ENCODE measurements at regions not wholly inside any gene's neighbourhood (a gene's known extent, or its start where the extent isn't known, plus 50 kb on each side); places are given as distances from the start of the nearest gene placed in this dataset.

DNA sequence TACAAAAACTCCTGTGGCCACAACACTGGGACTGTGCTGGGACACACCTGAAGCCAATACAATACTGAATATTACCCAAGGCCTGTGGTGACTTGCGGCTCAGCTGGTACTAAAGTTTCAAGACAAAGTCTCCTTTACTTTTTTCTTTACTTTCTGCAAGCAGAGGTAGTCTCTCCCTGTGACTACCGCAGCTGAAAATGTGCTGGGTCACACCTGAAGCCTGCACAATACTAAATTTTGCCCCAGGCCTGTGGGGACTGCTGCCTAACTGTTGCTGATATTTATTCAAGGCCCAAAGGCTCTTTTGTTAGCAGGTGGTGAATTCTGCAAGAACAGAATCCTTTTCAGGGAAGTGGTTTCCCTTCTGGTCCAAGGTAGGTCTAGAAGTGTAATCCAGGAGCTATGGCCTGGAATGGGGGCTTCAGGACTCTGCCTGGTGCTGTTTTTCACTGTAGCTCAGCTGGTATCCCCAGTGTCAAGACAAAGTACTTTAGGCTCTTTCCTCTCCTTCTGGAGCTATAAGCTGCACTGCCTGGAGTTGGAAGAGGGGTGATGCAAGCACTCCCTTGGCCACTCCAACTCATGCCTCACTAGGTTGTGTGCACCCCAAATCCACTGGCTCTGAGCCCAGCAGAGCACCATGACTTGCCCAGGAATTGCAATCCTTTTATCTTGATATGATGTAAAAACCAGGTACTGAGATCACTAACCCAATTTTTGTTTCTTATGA is 489.4 kb downstream of the TECRL start:
- Histone ChIP-seq H3K4me1 (ENCODE audit: control insufficient read depth, insufficient read depth, low read length, unreplicated experiment) (no peaks in the 10 kb centered on the region), H3K27ac (ENCODE audit: low read depth, low read length) (no peak overlapping the region), H3K27me3 (ENCODE audit: insufficient read depth, low read length) (no peaks in the 10 kb centered on the region), H2AFZ (ENCODE audit: low read length, unreplicated experiment) (no peak overlapping the region), H3K4me3 (ENCODE audit: low read depth, low read length) (no peak overlapping the region), H3K36me3 (ENCODE audit: insufficient read depth, low read length) (no peaks in the 10 kb centered on the region), H3K79me2 (ENCODE audit: control insufficient read depth, insufficient read depth, low read length, unreplicated experiment) (no peaks in the 10 kb centered on the region)

DNA sequence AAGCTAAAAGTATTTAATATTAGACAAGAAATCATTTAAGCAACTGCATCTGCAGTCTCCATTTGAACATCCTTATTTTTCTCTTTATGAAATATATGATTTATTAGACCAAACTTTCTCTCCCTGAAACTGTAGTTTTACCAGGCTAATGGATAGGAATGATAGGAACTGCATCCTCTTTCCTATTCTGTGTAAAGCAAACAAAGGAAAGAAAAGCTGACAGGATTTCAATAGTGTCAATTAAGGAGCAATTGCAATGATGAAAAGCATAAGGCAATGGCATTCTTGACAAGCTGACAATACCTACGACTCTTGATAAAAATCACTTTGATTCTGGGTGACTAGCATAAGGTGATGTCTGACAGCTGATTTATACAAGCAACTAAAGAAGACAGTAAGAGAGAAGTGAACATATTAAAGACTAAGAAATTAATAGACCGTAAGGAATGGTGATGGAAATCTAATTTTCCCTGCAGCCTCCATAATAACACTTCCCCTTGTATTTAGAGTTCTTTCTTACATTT is 502.5 kb downstream of the TECRL start:
- Histone ChIP-seq H3K27ac (ENCODE audit: low read depth, low read length) (no peak overlapping the region), H2AFZ (ENCODE audit: low read length, unreplicated experiment) (no peak overlapping the region), H3K4me1 (ENCODE audit: control insufficient read depth, insufficient read depth, low read length, unreplicated experiment) (no peaks in the 10 kb centered on the region), H3K79me2 (ENCODE audit: control insufficient read depth, insufficient read depth, low read length, unreplicated experiment) (no peaks in the 10 kb centered on the region), H3K27me3 (ENCODE audit: insufficient read depth, low read length) (no peaks in the 10 kb centered on the region), H3K36me3 (ENCODE audit: insufficient read depth, low read length) (no peaks in the 10 kb centered on the region), H3K4me3 (ENCODE audit: low read depth, low read length) (no peak overlapping the region)

DNA sequence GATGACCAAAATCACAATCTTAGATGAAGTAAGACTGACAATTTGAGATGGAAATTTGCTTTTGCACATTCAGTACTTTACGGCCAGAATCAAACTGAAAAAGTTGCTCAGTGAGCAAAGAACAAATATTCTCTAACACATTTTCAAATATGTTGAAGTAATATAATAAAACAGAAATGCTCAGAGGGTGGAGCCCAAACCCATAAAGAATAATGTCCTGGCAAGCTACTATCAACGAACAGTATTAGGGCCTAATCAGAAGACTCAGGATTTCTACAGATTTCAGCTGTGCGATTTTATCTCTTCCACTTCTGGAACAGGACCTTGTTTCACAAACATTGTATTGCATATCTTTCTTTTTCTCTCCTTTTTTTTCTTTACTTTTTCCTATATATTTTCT is 505.0 kb downstream of the TECRL start:
- no peaks in the 10 kb centered on the region for H3K36me3 ChIP-seq (ENCODE audit: insufficient read depth, low read length)
- no peak overlapping the region for H3K4me3 ChIP-seq (ENCODE audit: low read depth, low read length)
- H3K27me3 ChIP-seq (ENCODE audit: insufficient read depth, low read length): no peaks in the 10 kb centered on the region
- H2AFZ ChIP-seq (ENCODE audit: low read length, unreplicated experiment): no peak overlapping the region
- no peaks in the 10 kb centered on the region for H3K79me2 ChIP-seq (ENCODE audit: control insufficient read depth, insufficient read depth, low read length, unreplicated experiment)
- no peak overlapping the region for H3K27ac ChIP-seq (ENCODE audit: low read depth, low read length)
- H3K4me1 ChIP-seq (ENCODE audit: control insufficient read depth, insufficient read depth, low read length, unreplicated experiment): no peaks in the 10 kb centered on the region

DNA sequence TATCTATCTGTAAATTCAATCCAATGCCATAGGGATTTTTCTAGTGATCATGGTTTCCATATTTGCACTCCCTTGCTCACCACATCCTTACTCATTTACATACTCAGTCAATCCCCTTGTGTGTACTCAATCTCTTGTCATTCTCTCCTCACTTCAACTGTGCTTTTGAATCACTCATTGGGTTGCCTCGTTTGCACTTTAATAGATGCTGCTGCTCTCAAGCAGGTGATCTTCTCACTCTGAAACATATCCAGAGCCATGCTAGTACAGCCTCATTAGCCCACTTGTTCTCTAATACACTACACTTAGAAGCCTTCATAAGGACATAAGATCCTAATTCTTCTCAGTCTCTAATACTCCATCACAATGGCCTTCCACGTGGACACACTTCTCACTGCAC is 507.9 kb downstream of the TECRL start:
- Histone ChIP-seq H3K27me3 (ENCODE audit: insufficient read depth, low read length) (no peaks in the 10 kb centered on the region), H3K27ac (ENCODE audit: low read depth, low read length) (no peak overlapping the region), H3K79me2 (ENCODE audit: control insufficient read depth, insufficient read depth, low read length, unreplicated experiment) (no peaks in the 10 kb centered on the region), H3K4me1 (ENCODE audit: control insufficient read depth, insufficient read depth, low read length, unreplicated experiment) (no peaks in the 10 kb centered on the region), H3K36me3 (ENCODE audit: insufficient read depth, low read length) (no peaks in the 10 kb centered on the region), H3K4me3 (ENCODE audit: low read depth, low read length) (no peak overlapping the region), H2AFZ (ENCODE audit: low read length, unreplicated experiment) (no peak overlapping the region)

DNA sequence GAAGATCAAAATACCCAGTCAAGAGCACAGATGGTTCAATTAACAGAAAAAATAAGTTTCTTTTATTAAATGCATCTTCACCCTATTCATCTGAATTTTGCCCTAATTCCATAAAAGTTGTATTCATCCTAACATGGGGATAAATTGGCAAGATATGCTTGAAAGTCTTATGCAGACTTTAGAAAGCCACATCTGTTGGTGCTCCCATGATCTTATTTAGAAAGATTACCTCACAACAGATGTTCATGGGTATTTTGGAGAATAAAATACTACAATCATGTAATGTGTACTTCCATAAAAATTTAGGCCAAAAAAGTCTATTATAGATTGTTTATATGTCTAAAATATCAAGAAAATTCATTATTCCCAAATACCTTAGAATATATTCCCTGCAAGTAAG is 510.3 kb downstream of the TECRL start:
- H3K79me2 ChIP-seq (ENCODE audit: control insufficient read depth, insufficient read depth, low read length, unreplicated experiment): no peaks in the 10 kb centered on the region

DNA sequence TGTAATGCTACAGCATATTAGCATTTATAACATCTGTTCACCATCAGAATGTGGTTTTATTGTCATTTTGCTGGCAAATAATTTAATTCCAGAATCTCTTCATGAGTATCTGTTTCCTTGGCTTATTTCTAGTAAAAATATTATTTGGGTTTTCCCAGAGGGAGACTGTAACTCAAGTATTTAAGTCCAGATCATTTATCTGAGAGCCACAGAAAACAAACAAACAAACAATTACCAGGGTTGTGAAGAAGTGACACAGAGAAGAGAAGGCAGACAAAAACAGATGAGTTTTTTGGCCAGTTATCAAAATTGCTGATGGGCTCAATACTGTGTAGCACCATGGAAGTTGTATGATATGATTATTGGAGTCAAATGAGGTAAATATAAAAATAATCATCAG is 515.1 kb downstream of the TECRL start:
- Histone ChIP-seq H3K4me3 (ENCODE audit: low read depth, low read length) (no peak overlapping the region), H3K79me2 (ENCODE audit: control insufficient read depth, insufficient read depth, low read length, unreplicated experiment) (no peaks in the 10 kb centered on the region), H3K36me3 (ENCODE audit: insufficient read depth, low read length) (no peaks in the 10 kb centered on the region), H2AFZ (ENCODE audit: low read length, unreplicated experiment) (no peak overlapping the region), H3K27ac (ENCODE audit: low read depth, low read length) (no peak overlapping the region), H3K4me1 (ENCODE audit: control insufficient read depth, insufficient read depth, low read length, unreplicated experiment) (no peaks in the 10 kb centered on the region), H3K27me3 (ENCODE audit: insufficient read depth, low read length) (no peaks in the 10 kb centered on the region)

More for the DNA sequence above, 510.3 kb downstream of the TECRL start:
- no peaks in the 10 kb centered on the region for H3K4me1 ChIP-seq (ENCODE audit: control insufficient read depth, insufficient read depth, low read length, unreplicated experiment)
- no peak overlapping the region for H3K4me3 ChIP-seq (ENCODE audit: low read depth, low read length)
- no peaks in the 10 kb centered on the region for H3K36me3 ChIP-seq (ENCODE audit: insufficient read depth, low read length)
- H3K27ac ChIP-seq (ENCODE audit: low read depth, low read length): no peak overlapping the region
- H2AFZ ChIP-seq (ENCODE audit: low read length, unreplicated experiment): no peak overlapping the region
- H3K27me3 ChIP-seq (ENCODE audit: insufficient read depth, low read length): no peaks in the 10 kb centered on the region

DNA sequence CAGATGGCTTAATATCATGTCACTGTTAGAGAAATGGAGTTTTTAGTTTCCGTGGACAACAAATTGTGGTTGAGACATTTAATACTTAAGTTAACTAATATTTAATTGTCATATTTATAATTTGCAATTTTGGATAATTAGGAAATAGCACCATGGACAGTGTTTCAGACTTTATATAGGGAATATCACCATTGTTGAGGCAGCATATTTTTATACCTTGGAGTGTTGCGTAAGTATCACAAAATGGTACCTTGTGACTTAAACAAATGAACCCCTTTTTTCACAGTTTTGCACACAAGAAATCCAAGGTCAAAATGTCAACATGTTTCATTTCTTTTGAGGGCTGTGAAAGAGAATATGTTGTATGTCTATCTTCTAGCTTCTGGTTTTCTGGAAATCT is 539.9 kb downstream of the TECRL start:
- Histone ChIP-seq H3K79me2 (ENCODE audit: control insufficient read depth, insufficient read depth, low read length, unreplicated experiment) (no peaks in the 10 kb centered on the region), H3K36me3 (ENCODE audit: insufficient read depth, low read length) (no peaks in the 10 kb centered on the region), H3K27ac (ENCODE audit: low read depth, low read length) (no peak overlapping the region), H3K27me3 (ENCODE audit: insufficient read depth, low read length) (no peaks in the 10 kb centered on the region), H3K4me3 (ENCODE audit: low read depth, low read length) (no peak overlapping the region), H2AFZ (ENCODE audit: low read length, unreplicated experiment) (no peak overlapping the region), H3K4me1 (ENCODE audit: control insufficient read depth, insufficient read depth, low read length, unreplicated experiment) (no peaks in the 10 kb centered on the region)

DNA sequence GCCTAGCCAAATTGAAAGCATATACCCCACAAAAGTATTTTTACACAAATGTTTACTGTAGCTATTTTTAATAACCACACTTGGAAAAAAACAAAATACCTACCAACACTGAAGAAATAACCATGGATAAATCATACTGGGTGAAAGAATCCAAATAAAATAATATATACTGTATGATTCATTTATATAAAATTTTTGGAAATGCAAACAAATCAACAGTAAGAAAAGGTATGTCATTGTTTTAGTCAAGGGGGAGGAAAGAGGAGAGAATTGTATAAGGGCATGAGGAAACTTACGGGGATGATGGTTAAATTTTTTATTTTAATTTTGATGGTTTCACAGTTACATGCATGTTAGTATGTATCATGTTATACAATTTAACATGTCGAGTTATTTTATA is 557.8 kb downstream of the TECRL start:
- Histone ChIP-seq H3K27me3 (ENCODE audit: insufficient read depth, low read length) (no peaks in the 10 kb centered on the region), H3K36me3 (ENCODE audit: insufficient read depth, low read length) (no peaks in the 10 kb centered on the region), H3K79me2 (ENCODE audit: control insufficient read depth, insufficient read depth, low read length, unreplicated experiment) (no peaks in the 10 kb centered on the region), H3K4me3 (ENCODE audit: low read depth, low read length) (no peak overlapping the region), H2AFZ (ENCODE audit: low read length, unreplicated experiment) (no peak overlapping the region), H3K4me1 (ENCODE audit: control insufficient read depth, insufficient read depth, low read length, unreplicated experiment) (no peaks in the 10 kb centered on the region), H3K27ac (ENCODE audit: low read depth, low read length) (no peak overlapping the region)

DNA sequence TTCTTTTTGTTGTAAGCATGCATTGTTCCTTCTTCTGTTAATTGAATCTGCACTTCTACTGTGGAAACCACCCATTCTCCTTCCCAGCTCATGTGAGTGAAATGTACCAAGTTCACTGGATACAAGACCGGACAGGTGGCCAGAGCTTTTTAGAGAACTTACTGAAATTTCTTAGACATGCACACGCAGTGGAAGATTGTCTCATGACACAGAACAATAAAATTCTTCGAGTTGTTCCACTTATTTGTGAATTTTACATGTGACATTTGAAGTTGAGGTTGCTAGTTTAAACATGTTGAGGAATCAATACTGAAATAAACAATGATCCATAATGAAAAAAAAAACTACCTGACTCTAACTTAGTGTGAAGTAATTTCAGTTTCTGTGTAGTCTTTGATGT is 568.0 kb downstream of the TECRL start:
- H3K4me1 ChIP-seq (ENCODE audit: control insufficient read depth, insufficient read depth, low read length, unreplicated experiment): no peaks in the 10 kb centered on the region
- H3K4me3 ChIP-seq (ENCODE audit: low read depth, low read length): no peak overlapping the region
- no peaks in the 10 kb centered on the region for H3K27me3 ChIP-seq (ENCODE audit: insufficient read depth, low read length)
- no peaks in the 10 kb centered on the region for H3K36me3 ChIP-seq (ENCODE audit: insufficient read depth, low read length)
- no peaks in the 10 kb centered on the region for H3K79me2 ChIP-seq (ENCODE audit: control insufficient read depth, insufficient read depth, low read length, unreplicated experiment)
- H2AFZ ChIP-seq (ENCODE audit: low read length, unreplicated experiment): no peak overlapping the region
- no peak overlapping the region for H3K27ac ChIP-seq (ENCODE audit: low read depth, low read length)

DNA sequence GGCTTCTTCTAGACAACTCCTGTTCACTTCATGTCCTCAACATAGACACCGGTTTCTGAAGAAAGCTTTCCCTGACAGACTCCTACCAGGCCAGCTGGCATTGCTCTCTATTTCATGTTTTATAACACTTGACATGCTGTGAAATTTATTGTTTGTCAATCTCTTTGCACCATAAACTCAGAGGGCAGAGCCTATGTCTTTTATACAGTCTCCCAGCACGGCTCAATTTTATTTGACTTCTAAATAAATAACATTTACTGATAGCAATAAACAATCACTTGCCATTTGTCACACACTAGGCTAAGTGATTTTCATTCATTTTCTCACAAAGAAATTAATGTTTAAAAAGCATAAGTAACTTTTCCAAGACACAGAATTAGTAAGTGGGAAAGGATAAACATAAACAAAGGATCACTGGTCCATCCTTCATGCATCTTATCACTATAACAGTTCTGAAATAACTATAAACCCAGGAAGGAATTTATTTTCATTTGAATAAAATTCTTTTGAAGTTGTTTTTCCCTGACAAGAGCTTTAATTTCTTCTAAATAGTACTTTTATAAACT is 577.6 kb downstream of the TECRL start:
- Histone ChIP-seq H3K4me1 (ENCODE audit: control insufficient read depth, insufficient read depth, low read length, unreplicated experiment) (no peaks in the 10 kb centered on the region), H2AFZ (ENCODE audit: low read length, unreplicated experiment) (no peak overlapping the region), H3K27me3 (ENCODE audit: insufficient read depth, low read length) (no peaks in the 10 kb centered on the region), H3K36me3 (ENCODE audit: insufficient read depth, low read length) (no peaks in the 10 kb centered on the region), H3K4me3 (ENCODE audit: low read depth, low read length) (no peak overlapping the region), H3K27ac (ENCODE audit: low read depth, low read length) (no peak overlapping the region), H3K79me2 (ENCODE audit: control insufficient read depth, insufficient read depth, low read length, unreplicated experiment) (no peaks in the 10 kb centered on the region)

DNA sequence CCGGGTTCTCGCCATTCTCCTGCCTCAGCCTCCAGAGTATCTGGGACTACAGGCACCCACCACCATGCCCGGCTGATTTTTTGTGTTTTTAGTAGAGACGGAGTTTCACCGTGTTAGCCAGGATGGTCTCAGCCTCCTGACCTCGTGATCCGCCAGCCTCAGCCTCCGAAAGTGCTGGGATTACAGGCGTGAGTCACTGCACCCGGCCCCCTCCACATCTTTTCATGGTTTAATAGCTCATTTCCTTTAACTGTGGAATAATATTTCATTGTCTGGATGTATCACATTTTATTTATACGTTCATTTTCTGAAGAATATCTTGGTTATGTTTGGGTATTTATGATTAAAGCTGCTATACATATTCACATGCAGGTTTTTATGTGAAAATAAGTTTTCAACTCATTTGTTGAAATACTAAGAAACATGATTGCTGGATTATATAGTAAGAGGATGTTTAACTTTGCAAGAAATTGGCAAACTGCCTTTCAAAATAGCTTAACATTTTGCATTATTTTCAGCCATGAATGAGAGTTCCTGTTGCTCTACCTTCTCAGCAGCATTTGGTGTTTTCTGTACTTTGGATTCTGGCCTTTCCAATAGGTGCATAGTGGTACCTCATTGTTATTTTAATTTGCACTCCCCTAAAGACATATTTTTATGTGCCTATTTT is 591.9 kb downstream of the TECRL start:
- Histone ChIP-seq H3K27ac (ENCODE audit: low read depth, low read length) (no peak overlapping the region), H3K4me1 (ENCODE audit: control insufficient read depth, insufficient read depth, low read length, unreplicated experiment) (no peaks in the 10 kb centered on the region), H3K27me3 (ENCODE audit: insufficient read depth, low read length) (no peaks in the 10 kb centered on the region), H3K36me3 (ENCODE audit: insufficient read depth, low read length) (no peaks in the 10 kb centered on the region), H2AFZ (ENCODE audit: low read length, unreplicated experiment) (no peak overlapping the region), H3K4me3 (ENCODE audit: low read depth, low read length) (no peak overlapping the region), H3K79me2 (ENCODE audit: control insufficient read depth, insufficient read depth, low read length, unreplicated experiment) (no peaks in the 10 kb centered on the region)

Data from ACC112 (cell line).